ENCODE measurements at regions not wholly inside any gene's neighbourhood (a gene's known extent, or its start where the extent isn't known, plus 50 kb on each side); places are given as distances from the start of the nearest gene placed in this dataset.
"Not testable (repeated sequence)": the region's sequence is repeated elsewhere in the genome, so short reads cannot be mapped to it uniquely, and the experiment has no call there.

DNA sequence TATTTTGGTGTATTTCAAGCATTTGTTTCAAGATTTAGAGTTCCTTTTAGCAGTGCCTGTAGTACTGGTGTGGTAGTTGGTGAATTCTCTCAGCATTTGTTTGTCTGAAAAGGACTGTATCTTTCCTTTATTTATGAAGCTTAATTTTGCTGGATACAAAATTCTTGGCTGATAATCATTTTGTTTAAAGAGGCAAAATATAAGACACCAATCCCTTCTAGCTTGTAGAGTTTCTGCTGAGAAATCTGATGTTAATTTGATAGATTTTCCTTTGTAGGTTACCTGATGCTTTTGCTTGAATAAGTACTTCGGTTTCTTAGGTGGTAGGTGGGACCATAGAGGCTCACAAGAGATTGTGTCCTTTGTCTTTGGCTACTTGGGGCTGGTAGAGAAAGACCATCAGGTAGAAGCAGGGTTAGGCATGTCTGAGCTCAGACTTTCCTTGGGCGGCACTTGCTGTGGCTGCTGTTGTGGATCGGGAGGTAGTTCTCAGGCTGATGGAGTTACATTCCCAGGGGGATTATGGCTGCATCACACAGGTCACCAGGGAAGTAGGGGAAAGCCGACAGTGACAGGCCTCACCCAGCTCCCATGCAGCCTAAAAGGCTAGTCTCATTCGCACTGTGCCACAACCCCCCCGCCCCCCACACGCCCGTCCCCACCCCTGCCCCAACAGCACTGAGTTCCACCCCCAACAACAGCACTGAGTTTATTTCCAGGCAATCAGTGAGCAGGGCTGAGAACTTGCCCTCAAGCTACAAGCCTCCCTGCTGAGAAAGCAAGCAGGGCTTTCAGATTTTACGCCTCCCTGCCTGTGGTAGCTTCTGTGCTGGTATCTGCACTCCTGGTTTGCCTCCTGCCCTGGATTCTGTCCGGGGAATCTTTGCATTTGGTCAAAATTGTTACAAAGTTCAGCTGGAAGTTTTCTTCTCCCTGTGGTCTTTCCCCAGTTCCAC, 127.1 kb upstream of the GLRA1 start:
- Mint-ChIP-seq H3K4me1 (peaks cover 24% of the 10 kb centered on the region), H3K27ac (peak overlapping the region; percentile 97)
- DNase-seq, result peak; percentile 92

DNA sequence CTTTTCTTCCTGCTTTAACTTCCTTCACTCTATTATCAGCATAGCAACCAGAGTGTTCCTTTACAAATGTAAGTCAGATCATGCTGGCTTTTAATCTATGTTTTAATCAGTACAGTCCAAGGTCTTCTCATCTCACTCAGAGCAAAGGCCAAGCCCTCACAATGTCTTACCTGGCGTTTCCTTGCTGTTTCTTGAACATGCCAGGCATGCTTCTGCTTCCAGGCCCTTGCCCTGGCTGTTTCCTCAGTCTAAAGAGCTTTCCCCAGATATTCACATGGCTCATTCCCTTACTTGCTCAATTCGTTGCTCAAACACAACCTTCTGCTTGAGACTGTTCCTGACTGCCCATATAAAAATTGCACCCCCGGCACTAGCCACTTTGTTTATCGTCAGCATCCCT, 121.7 kb upstream of the GLRA1 start:
- TF ChIP-seq CTCF (conservative IDR thresholded peaks at IDR 0.05), result no peak
- H3K4me3 ChIP-seq (ENCODE audit: low read length), result no peak overlapping the region
- H3K9me3 ChIP-seq (ENCODE audit: control insufficient read depth, low read length), result peaks cover 54% of the 10 kb centered on the region
- 84 to 91% methylated on average over 4 of the region's 4 CpGs for WGBS, 2 experiments (ENCODE audit: insufficient coverage in 1 of 2, insufficient read length in 1 of 2)
- Mint-ChIP-seq H3K36me3 (ENCODE audit: low read depth) (no peaks in the 10 kb centered on the region), H3K4me3 (no peak overlapping the region), H3K9me3 (peaks cover 34% of the 10 kb centered on the region), H3K4me1 (peaks cover 1% of the 10 kb centered on the region), H3K27me3 (ENCODE audit: insufficient read depth) (peaks cover 76% of the 10 kb centered on the region), H3K27ac (no peak overlapping the region)
- no peak overlapping the region for H3K9ac ChIP-seq (ENCODE audit: extremely low read depth, low read length, poor library complexity, severe bottlenecking)
- no peaks in the 10 kb centered on the region for H3K36me3 ChIP-seq (ENCODE audit: control insufficient read depth, insufficient read depth, low read length)
- no peak for DNase-seq
- H3K4me1 ChIP-seq (ENCODE audit: control insufficient read depth, insufficient read depth, low read length), result no peaks in the 10 kb centered on the region
- no peaks in the 10 kb centered on the region for H3K27me3 ChIP-seq (ENCODE audit: control insufficient read depth, insufficient read depth, low read length, poor library complexity, severe bottlenecking)
- H3K27ac ChIP-seq (ENCODE audit: low read depth, low read length), result no peak overlapping the region

More for the DNA sequence above, 127.1 kb upstream of the GLRA1 start:
- Histone ChIP-seq H3K4me3 (ENCODE audit: low read length) (peak overlapping the region; percentile 51), H3K9ac (ENCODE audit: extremely low read depth, low read length, poor library complexity, severe bottlenecking) (peak overlapping the region; percentile 16), H3K27ac (ENCODE audit: low read depth, low read length) (no peak overlapping the region), H3K9me3 (ENCODE audit: control insufficient read depth, low read length) (peaks cover 44% of the 10 kb centered on the region), H3K36me3 (ENCODE audit: control insufficient read depth, insufficient read depth, low read length) (no peaks in the 10 kb centered on the region), H3K4me1 (ENCODE audit: control insufficient read depth, insufficient read depth, low read length) (peaks cover 4% of the 10 kb centered on the region), H3K27me3 (ENCODE audit: control insufficient read depth, insufficient read depth, low read length, poor library complexity, severe bottlenecking) (no peaks in the 10 kb centered on the region)
- WGBS, 2 experiments (ENCODE audit: insufficient coverage in 1 of 2, insufficient read length in 1 of 2), result 27 to 29% methylated on average over 4 to 7 of the region's 10 CpGs
- H3K36me3 Mint-ChIP-seq (ENCODE audit: low read depth), result no peaks in the 10 kb centered on the region
- H3K27me3 Mint-ChIP-seq (ENCODE audit: insufficient read depth), result peaks cover 82% of the 10 kb centered on the region
- TF ChIP-seq CTCF (conservative IDR thresholded peaks at IDR 0.05), result no peak
- H3K9me3 Mint-ChIP-seq, result peaks cover 32% of the 10 kb centered on the region
- H3K4me3 Mint-ChIP-seq, result peak overlapping the region; percentile 29

DNA sequence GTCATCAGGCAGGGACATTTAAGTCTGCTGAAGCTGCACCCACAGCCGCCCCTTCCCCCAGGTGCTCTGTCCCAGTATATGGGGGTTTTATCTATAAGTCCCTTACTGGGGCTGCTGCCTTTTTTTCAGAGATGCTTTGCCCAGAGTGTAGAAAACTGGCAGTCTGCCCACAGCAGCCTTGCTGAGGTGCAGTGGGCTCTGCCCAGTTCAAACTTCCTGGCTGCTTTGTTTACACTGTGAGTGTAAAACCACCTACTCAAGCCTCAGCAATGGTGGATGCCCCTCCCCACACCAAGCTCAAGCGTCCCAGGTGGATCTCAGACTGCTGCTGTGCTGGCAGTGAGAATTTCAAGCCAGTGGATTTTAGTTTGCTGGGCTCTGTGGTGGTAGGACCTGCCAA, 114.2 kb upstream of the GLRA1 start:
- not testable (repeated sequence) for H3K4me1 ChIP-seq (ENCODE audit: control insufficient read depth, insufficient read depth, low read length); H3K4me3 ChIP-seq (ENCODE audit: low read length); DNase-seq; H3K4me3 Mint-ChIP-seq; H3K27ac Mint-ChIP-seq; H3K27ac ChIP-seq (ENCODE audit: low read depth, low read length); H3K9me3 ChIP-seq (ENCODE audit: control insufficient read depth, low read length); H3K9me3 Mint-ChIP-seq; H3K36me3 ChIP-seq (ENCODE audit: control insufficient read depth, insufficient read depth, low read length); H3K27me3 ChIP-seq (ENCODE audit: control insufficient read depth, insufficient read depth, low read length, poor library complexity, severe bottlenecking); H3K9ac ChIP-seq (ENCODE audit: extremely low read depth, low read length, poor library complexity, severe bottlenecking); H3K4me1 Mint-ChIP-seq; H3K36me3 Mint-ChIP-seq (ENCODE audit: low read depth)
- WGBS, 2 experiments (ENCODE audit: insufficient coverage in 1 of 2, insufficient read length in 1 of 2), result 78% methylated on average over 2 of the region's 2 CpGs; no CpG with 5 or more reads in 1 of the 2 experiments
- H3K27me3 Mint-ChIP-seq (ENCODE audit: insufficient read depth), result peaks cover 23% of the 10 kb centered on the region

- DNase-seq, result peak; percentile 49
- not testable (repeated sequence) for H3K9me3 ChIP-seq (ENCODE audit: control insufficient read depth, low read length); H3K4me3 Mint-ChIP-seq; H3K4me1 ChIP-seq (ENCODE audit: control insufficient read depth, insufficient read depth, low read length); H3K27me3 ChIP-seq (ENCODE audit: control insufficient read depth, insufficient read depth, low read length, poor library complexity, severe bottlenecking); H3K9me3 Mint-ChIP-seq; H3K4me1 Mint-ChIP-seq; H3K9ac ChIP-seq (ENCODE audit: extremely low read depth, low read length, poor library complexity, severe bottlenecking); H3K27ac ChIP-seq (ENCODE audit: low read depth, low read length); H3K4me3 ChIP-seq (ENCODE audit: low read length); H3K36me3 Mint-ChIP-seq (ENCODE audit: low read depth); H3K36me3 ChIP-seq (ENCODE audit: control insufficient read depth, insufficient read depth, low read length); H3K27ac Mint-ChIP-seq
- peaks cover 13% of the 10 kb centered on the region for H3K27me3 Mint-ChIP-seq (ENCODE audit: insufficient read depth)
- 81 to 88% methylated on average over 9 of the region's 9 CpGs for WGBS, 2 experiments (ENCODE audit: insufficient coverage in 1 of 2, insufficient read length in 1 of 2)
Measured at GRCh38 chr5:152026328-152027024, 101.8 kb upstream of the GLRA1 start.

All from endodermal cell (in vitro differentiated cells).